ENCODE measurements at regions not wholly inside any gene's neighbourhood (a gene's known extent, or its start where the extent isn't known, plus 50 kb on each side); places are given as distances from the start of the nearest gene placed in this dataset.
A peak's percentile ranks its signal among the peaks of the same experiment; 100 is the strongest.
"Not testable (repeated sequence)": the region's sequence is repeated elsewhere in the genome, so short reads cannot be mapped to it uniquely, and the experiment has no call there.

- TF ChIP-seq CTCF (IDR thresholded peaks at IDR 0.05; ENCODE audit: low read depth, low read length, missing control alignments): no peak
- no peak for DNase-seq (ENCODE audit: extremely low read depth, low read depth)
- no peak overlapping the region for H3K4me3 ChIP-seq (replicated peaks; ENCODE audit: low read depth, low read length)
Observed at GRCh38 chr3:20564966-20565365, 379.0 kb upstream of the SGO1 start.

- no peak overlapping the region for H3K4me3 ChIP-seq (replicated peaks; ENCODE audit: low read depth, low read length)
- no peak for TF ChIP-seq CTCF (IDR thresholded peaks at IDR 0.05; ENCODE audit: low read depth, low read length, missing control alignments)
- DNase-seq (ENCODE audit: extremely low read depth, low read depth): no peak
Observed at GRCh38 chr3:20563985-20564384, 378.0 kb upstream of the SGO1 start.

- no peak overlapping the region for H3K4me3 ChIP-seq (replicated peaks; ENCODE audit: low read depth, low read length)
- DNase-seq (ENCODE audit: extremely low read depth, low read depth): no peak
- no peak for TF ChIP-seq CTCF (IDR thresholded peaks at IDR 0.05; ENCODE audit: low read depth, low read length, missing control alignments)
Observed at GRCh38 chr3:20563251-20563650, 377.2 kb upstream of the SGO1 start.

- no peak overlapping the region for H3K4me3 ChIP-seq (replicated peaks; ENCODE audit: low read depth, low read length)
- TF ChIP-seq CTCF (IDR thresholded peaks at IDR 0.05; ENCODE audit: low read depth, low read length, missing control alignments): no peak
- peak; percentile 67 for DNase-seq (ENCODE audit: extremely low read depth, low read depth)
Observed at GRCh38 chr3:20561166-20561565, 375.2 kb upstream of the SGO1 start.

GRCh38 chr3:20560446-20560845 is 374.4 kb upstream of the SGO1 start:
- not testable (repeated sequence) for H3K4me3 ChIP-seq (replicated peaks; ENCODE audit: low read depth, low read length); DNase-seq (ENCODE audit: extremely low read depth, low read depth)

- no peak for TF ChIP-seq CTCF (IDR thresholded peaks at IDR 0.05; ENCODE audit: low read depth, low read length, missing control alignments)
- DNase-seq (ENCODE audit: extremely low read depth, low read depth): no peak
Observed at GRCh38 chr3:20558161-20558560, 372.2 kb upstream of the SGO1 start.

GRCh38 chr3:20556661-20557060 is 370.7 kb upstream of the SGO1 start:
- no peak overlapping the region for H3K4me3 ChIP-seq (replicated peaks; ENCODE audit: low read depth, low read length)
- no peak for DNase-seq (ENCODE audit: extremely low read depth, low read depth)
- no peak for TF ChIP-seq CTCF (IDR thresholded peaks at IDR 0.05; ENCODE audit: low read depth, low read length, missing control alignments)

More at GRCh38 chr3:20558161-20558560, 372.2 kb upstream of the SGO1 start:
- no peak overlapping the region for H3K4me3 ChIP-seq (replicated peaks; ENCODE audit: low read depth, low read length)

Data from HFF-Myc (cell line).